ENCODE measurements at regions not wholly inside any gene's neighbourhood (a gene's known extent, or its start where the extent isn't known, plus 50 kb on each side); places are given as distances from the start of the nearest gene placed in this dataset.
"Not testable (repeated sequence)": the region's sequence is repeated elsewhere in the genome, so short reads cannot be mapped to it uniquely, and the experiment has no call there.

DNA sequence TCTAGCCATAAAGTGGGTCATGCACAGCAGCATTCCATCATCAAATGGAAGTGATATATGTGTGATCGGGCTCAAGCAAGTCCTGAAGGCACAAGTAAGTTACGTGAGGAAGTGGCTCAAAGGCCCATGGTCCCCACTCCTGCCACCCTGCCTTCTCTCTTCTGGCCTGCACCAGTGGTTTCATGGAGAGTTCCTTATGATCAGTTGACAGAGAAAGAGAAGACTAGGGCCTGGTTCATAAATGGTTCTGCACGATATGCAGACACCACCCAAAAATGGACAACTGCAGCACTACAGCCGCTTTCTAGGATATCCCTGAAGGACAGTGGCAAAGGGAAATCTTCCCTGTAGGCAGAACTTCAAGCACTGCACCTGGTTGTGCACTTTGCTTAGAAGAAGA is 412.6 kb upstream of the SMIM21 start:
- no peak overlapping the region for H3K27ac ChIP-seq (ENCODE audit: low read depth, low read length)
- no peak overlapping the region for H2AFZ ChIP-seq (ENCODE audit: low read length, unreplicated experiment)
- no peaks in the 10 kb centered on the region for H3K4me1 ChIP-seq (ENCODE audit: control insufficient read depth, insufficient read depth, low read length, unreplicated experiment)
- H3K36me3 ChIP-seq (ENCODE audit: insufficient read depth, low read length): no peaks in the 10 kb centered on the region
- H3K27me3 ChIP-seq (ENCODE audit: insufficient read depth, low read length): no peaks in the 10 kb centered on the region
- no peaks in the 10 kb centered on the region for H3K79me2 ChIP-seq (ENCODE audit: control insufficient read depth, insufficient read depth, low read length, unreplicated experiment)
- no peak overlapping the region for H3K4me3 ChIP-seq (ENCODE audit: low read depth, low read length)

DNA sequence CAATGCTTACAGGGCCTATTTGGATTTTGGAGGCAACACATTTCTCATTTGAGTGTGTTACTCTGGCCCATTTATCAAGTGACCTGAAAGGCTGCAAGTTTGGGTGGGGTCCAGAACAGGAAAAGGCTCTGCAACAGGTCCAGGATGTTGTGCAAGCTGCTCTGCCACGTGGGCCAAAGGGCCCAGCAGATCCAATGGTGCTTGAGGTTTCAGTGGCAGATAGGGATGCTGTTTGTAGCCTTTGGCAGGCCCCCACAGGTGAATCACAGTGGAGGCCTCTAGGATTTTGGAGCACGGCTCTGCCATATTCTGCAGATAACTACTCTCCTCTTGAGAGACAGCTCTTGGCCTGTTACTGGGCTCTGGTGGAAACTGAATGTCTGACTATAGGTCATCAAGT is 412.2 kb upstream of the SMIM21 start:
- H3K36me3 ChIP-seq (ENCODE audit: insufficient read depth, low read length); H3K4me1 ChIP-seq (ENCODE audit: control insufficient read depth, insufficient read depth, low read length, unreplicated experiment); H2AFZ ChIP-seq (ENCODE audit: low read length, unreplicated experiment): not testable (repeated sequence)

GRCh38 chr18:75839041-75839440 is 411.5 kb upstream of the SMIM21 start:
- Histone ChIP-seq H3K27ac (ENCODE audit: low read depth, low read length) (no peak overlapping the region), H3K4me1 (ENCODE audit: control insufficient read depth, insufficient read depth, low read length, unreplicated experiment) (no peaks in the 10 kb centered on the region), H3K36me3 (ENCODE audit: insufficient read depth, low read length) (no peaks in the 10 kb centered on the region), H2AFZ (ENCODE audit: low read length, unreplicated experiment) (no peak overlapping the region), H3K27me3 (ENCODE audit: insufficient read depth, low read length) (no peaks in the 10 kb centered on the region), H3K4me3 (ENCODE audit: low read depth, low read length) (no peak overlapping the region), H3K79me2 (ENCODE audit: control insufficient read depth, insufficient read depth, low read length, unreplicated experiment) (no peaks in the 10 kb centered on the region)

More for the DNA sequence above, 412.2 kb upstream of the SMIM21 start:
- not testable (repeated sequence) for H3K27me3 ChIP-seq (ENCODE audit: insufficient read depth, low read length); H3K4me3 ChIP-seq (ENCODE audit: low read depth, low read length); H3K27ac ChIP-seq (ENCODE audit: low read depth, low read length); H3K79me2 ChIP-seq (ENCODE audit: control insufficient read depth, insufficient read depth, low read length, unreplicated experiment)

- H3K4me1 ChIP-seq (ENCODE audit: control insufficient read depth, insufficient read depth, low read length, unreplicated experiment): no peaks in the 10 kb centered on the region
- H3K79me2 ChIP-seq (ENCODE audit: control insufficient read depth, insufficient read depth, low read length, unreplicated experiment): no peaks in the 10 kb centered on the region
- H3K4me3 ChIP-seq (ENCODE audit: low read depth, low read length): no peak overlapping the region
- H3K36me3 ChIP-seq (ENCODE audit: insufficient read depth, low read length): no peaks in the 10 kb centered on the region
- no peaks in the 10 kb centered on the region for H3K27me3 ChIP-seq (ENCODE audit: insufficient read depth, low read length)
- H2AFZ ChIP-seq (ENCODE audit: low read length, unreplicated experiment): no peak overlapping the region
- H3K27ac ChIP-seq (ENCODE audit: low read depth, low read length): no peak overlapping the region
Measured at GRCh38 chr18:75837316-75837715, 409.8 kb upstream of the SMIM21 start.

GRCh38 chr18:75836516-75836915 is 409.0 kb upstream of the SMIM21 start:
- no peak overlapping the region for H3K4me3 ChIP-seq (ENCODE audit: low read depth, low read length)
- H3K36me3 ChIP-seq (ENCODE audit: insufficient read depth, low read length): no peaks in the 10 kb centered on the region
- H3K4me1 ChIP-seq (ENCODE audit: control insufficient read depth, insufficient read depth, low read length, unreplicated experiment): no peaks in the 10 kb centered on the region
- H3K79me2 ChIP-seq (ENCODE audit: control insufficient read depth, insufficient read depth, low read length, unreplicated experiment): no peaks in the 10 kb centered on the region
- H3K27ac ChIP-seq (ENCODE audit: low read depth, low read length): no peak overlapping the region
- no peaks in the 10 kb centered on the region for H3K27me3 ChIP-seq (ENCODE audit: insufficient read depth, low read length)
- no peak overlapping the region for H2AFZ ChIP-seq (ENCODE audit: low read length, unreplicated experiment)

DNA sequence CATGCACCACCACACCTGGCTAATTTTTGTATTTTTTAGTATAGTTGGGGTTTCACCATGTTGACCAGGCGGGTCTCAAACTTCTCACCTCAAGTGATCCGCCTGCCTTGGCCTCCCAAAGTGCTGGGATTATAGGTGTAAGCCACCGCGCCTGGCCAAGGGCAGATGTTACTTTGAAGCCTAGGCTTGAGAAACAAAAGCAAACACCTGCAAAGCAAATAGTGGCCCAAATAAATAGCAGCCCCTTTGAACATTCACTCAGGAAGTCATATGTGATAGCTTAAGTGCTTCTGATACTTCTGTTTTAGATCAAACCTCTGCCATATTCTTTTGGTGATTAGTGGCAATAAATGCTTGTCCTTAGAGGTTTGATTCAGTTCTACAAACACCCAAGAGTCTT is 404.5 kb upstream of the SMIM21 start:
- H3K4me3 ChIP-seq (ENCODE audit: low read depth, low read length): no peak overlapping the region
- H2AFZ ChIP-seq (ENCODE audit: low read length, unreplicated experiment): no peak overlapping the region
- H3K4me1 ChIP-seq (ENCODE audit: control insufficient read depth, insufficient read depth, low read length, unreplicated experiment): no peaks in the 10 kb centered on the region
- H3K79me2 ChIP-seq (ENCODE audit: control insufficient read depth, insufficient read depth, low read length, unreplicated experiment): no peaks in the 10 kb centered on the region
- no peaks in the 10 kb centered on the region for H3K36me3 ChIP-seq (ENCODE audit: insufficient read depth, low read length)
- no peaks in the 10 kb centered on the region for H3K27me3 ChIP-seq (ENCODE audit: insufficient read depth, low read length)
- H3K27ac ChIP-seq (ENCODE audit: low read depth, low read length): no peak overlapping the region

- Histone ChIP-seq H3K4me1 (ENCODE audit: control insufficient read depth, insufficient read depth, low read length, unreplicated experiment) (no peaks in the 10 kb centered on the region), H3K4me3 (ENCODE audit: low read depth, low read length) (no peak overlapping the region), H3K27ac (ENCODE audit: low read depth, low read length) (no peak overlapping the region), H3K79me2 (ENCODE audit: control insufficient read depth, insufficient read depth, low read length, unreplicated experiment) (no peaks in the 10 kb centered on the region), H3K36me3 (ENCODE audit: insufficient read depth, low read length) (no peaks in the 10 kb centered on the region), H2AFZ (ENCODE audit: low read length, unreplicated experiment) (no peak overlapping the region), H3K27me3 (ENCODE audit: insufficient read depth, low read length) (no peaks in the 10 kb centered on the region)
Measured at GRCh38 chr18:75830828-75831227, 403.3 kb upstream of the SMIM21 start.

- H3K36me3 ChIP-seq (ENCODE audit: insufficient read depth, low read length): no peaks in the 10 kb centered on the region
- no peak overlapping the region for H3K27ac ChIP-seq (ENCODE audit: low read depth, low read length)
- no peaks in the 10 kb centered on the region for H3K27me3 ChIP-seq (ENCODE audit: insufficient read depth, low read length)
- no peak overlapping the region for H2AFZ ChIP-seq (ENCODE audit: low read length, unreplicated experiment)
- no peak overlapping the region for H3K4me3 ChIP-seq (ENCODE audit: low read depth, low read length)
- no peaks in the 10 kb centered on the region for H3K79me2 ChIP-seq (ENCODE audit: control insufficient read depth, insufficient read depth, low read length, unreplicated experiment)
- no peaks in the 10 kb centered on the region for H3K4me1 ChIP-seq (ENCODE audit: control insufficient read depth, insufficient read depth, low read length, unreplicated experiment)
Measured at GRCh38 chr18:75829091-75829490, 401.6 kb upstream of the SMIM21 start.

GRCh38 chr18:75828379-75828778 is 400.9 kb upstream of the SMIM21 start:
- no peaks in the 10 kb centered on the region for H3K27me3 ChIP-seq (ENCODE audit: insufficient read depth, low read length)

DNA sequence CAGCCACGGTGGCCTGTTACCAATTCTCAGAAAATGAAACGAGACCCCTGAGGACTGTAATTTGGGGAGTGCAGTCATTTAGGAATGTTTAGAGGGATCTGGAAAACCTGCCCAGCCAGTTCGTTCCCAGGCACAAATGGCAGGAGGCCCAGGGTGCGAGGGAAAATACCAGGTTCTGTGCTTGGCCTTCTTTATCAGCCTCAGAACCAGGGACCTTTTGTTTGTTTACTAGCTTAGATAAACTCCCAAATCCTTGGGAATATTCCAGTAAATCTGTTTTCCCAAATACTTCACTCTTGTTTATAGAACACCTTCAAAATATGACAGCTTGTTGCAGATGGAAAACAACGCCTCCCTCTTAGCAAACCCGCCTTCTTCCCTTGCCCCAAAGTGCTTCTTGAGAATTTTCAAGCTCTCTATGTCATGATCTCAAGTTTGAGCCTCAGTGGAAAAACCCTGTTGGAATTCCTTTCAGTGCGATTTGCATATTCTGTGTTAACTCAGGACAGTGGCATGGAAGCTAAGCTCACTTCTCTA is 400.3 kb upstream of the SMIM21 start:
- H3K4me3 ChIP-seq (ENCODE audit: low read depth, low read length): no peak overlapping the region
- no peak overlapping the region for H3K27ac ChIP-seq (ENCODE audit: low read depth, low read length)
- H2AFZ ChIP-seq (ENCODE audit: low read length, unreplicated experiment): no peak overlapping the region
- no peaks in the 10 kb centered on the region for H3K4me1 ChIP-seq (ENCODE audit: control insufficient read depth, insufficient read depth, low read length, unreplicated experiment)
- no peaks in the 10 kb centered on the region for H3K79me2 ChIP-seq (ENCODE audit: control insufficient read depth, insufficient read depth, low read length, unreplicated experiment)
- no peaks in the 10 kb centered on the region for H3K27me3 ChIP-seq (ENCODE audit: insufficient read depth, low read length)
- H3K36me3 ChIP-seq (ENCODE audit: insufficient read depth, low read length): no peaks in the 10 kb centered on the region

More at GRCh38 chr18:75828379-75828778, 400.9 kb upstream of the SMIM21 start:
- no peaks in the 10 kb centered on the region for H3K79me2 ChIP-seq (ENCODE audit: control insufficient read depth, insufficient read depth, low read length, unreplicated experiment)
- no peak overlapping the region for H3K4me3 ChIP-seq (ENCODE audit: low read depth, low read length)
- no peak overlapping the region for H3K27ac ChIP-seq (ENCODE audit: low read depth, low read length)
- H2AFZ ChIP-seq (ENCODE audit: low read length, unreplicated experiment): no peak overlapping the region
- H3K4me1 ChIP-seq (ENCODE audit: control insufficient read depth, insufficient read depth, low read length, unreplicated experiment): no peaks in the 10 kb centered on the region
- H3K36me3 ChIP-seq (ENCODE audit: insufficient read depth, low read length): no peaks in the 10 kb centered on the region

- Histone ChIP-seq H3K36me3 (ENCODE audit: insufficient read depth, low read length) (no peaks in the 10 kb centered on the region), H3K4me1 (ENCODE audit: control insufficient read depth, insufficient read depth, low read length, unreplicated experiment) (no peaks in the 10 kb centered on the region), H3K27me3 (ENCODE audit: insufficient read depth, low read length) (no peaks in the 10 kb centered on the region), H2AFZ (ENCODE audit: low read length, unreplicated experiment) (no peak overlapping the region), H3K27ac (ENCODE audit: low read depth, low read length) (no peak overlapping the region), H3K4me3 (ENCODE audit: low read depth, low read length) (no peak overlapping the region), H3K79me2 (ENCODE audit: control insufficient read depth, insufficient read depth, low read length, unreplicated experiment) (no peaks in the 10 kb centered on the region)
Measured at GRCh38 chr18:75824661-75825060, 397.2 kb upstream of the SMIM21 start.

Measured in ACC112 (cell line).